DMS53 treated with DMSO at 0.1 percent for 48 hours (cell line): ENCODE measurements at regions not wholly inside any gene's neighbourhood (a gene's known extent, or its start where the extent isn't known, plus 50 kb on each side); places are given as distances from the start of the nearest gene placed in this dataset.
"Not testable (repeated sequence)": the region's sequence is repeated elsewhere in the genome, so short reads cannot be mapped to it uniquely, and the experiment has no call there.

Experiments
- DNase-seq: peaks from one replicate; lab custom pipeline; 2025; ENCODE audit not compliant: unreplicated experiment; lab: John Stamatoyannopoulos, UW

- no peak for DNase-seq
Observed at GRCh38 chr12:75710361-75711069, 199.1 kb upstream of the KRR1 start.

- DNase-seq, result no peak
Observed at GRCh38 chr12:75709503-75709902, 198.1 kb upstream of the KRR1 start.

GRCh38 chr12:75708802-75709201 is 197.4 kb upstream of the KRR1 start:
- DNase-seq, result peak; percentile 26

GRCh38 chr12:75707983-75708382 is 196.6 kb upstream of the KRR1 start:
- no peak for DNase-seq

- no peak for DNase-seq
Observed at GRCh38 chr12:75706786-75707605, 195.6 kb upstream of the KRR1 start.

- peak; percentile 43 for DNase-seq
Observed at GRCh38 chr12:75705749-75706711, 194.6 kb upstream of the KRR1 start.

GRCh38 chr12:75704664-75705063 is 193.3 kb upstream of the KRR1 start:
- DNase-seq, result peak; percentile 51

GRCh38 chr12:75704208-75704607 is 192.8 kb upstream of the KRR1 start:
- DNase-seq, result peak; percentile 87

- no peak for DNase-seq
Observed at GRCh38 chr12:75703131-75703530, 191.7 kb upstream of the KRR1 start.

- DNase-seq, result no peak
Observed at GRCh38 chr12:75702477-75703093, 191.2 kb upstream of the KRR1 start.

- no peak for DNase-seq
Observed at GRCh38 chr12:75701859-75702258, 190.4 kb upstream of the KRR1 start.

- no peak for DNase-seq
Observed at GRCh38 chr12:75699728-75700496, 188.5 kb upstream of the KRR1 start.

- DNase-seq, result no peak
Observed at GRCh38 chr12:75699251-75699650, 187.8 kb upstream of the KRR1 start.

- DNase-seq, result no peak
Observed at GRCh38 chr12:75698052-75698451, 186.6 kb upstream of the KRR1 start.

GRCh38 chr12:75695926-75696325 is 184.5 kb upstream of the KRR1 start:
- no peak for DNase-seq

GRCh38 chr12:75694534-75695268 is 183.3 kb upstream of the KRR1 start:
- no peak for DNase-seq

GRCh38 chr12:75692876-75693275 is 181.5 kb upstream of the KRR1 start:
- no peak for DNase-seq

- no peak for DNase-seq
Observed at GRCh38 chr12:75690296-75690955, 179.0 kb upstream of the KRR1 start.

GRCh38 chr12:75686233-75686632 is 174.8 kb upstream of the KRR1 start:
- not testable (repeated sequence) for DNase-seq
